COR-L47 (cell line): ENCODE measurements at regions not wholly inside any gene's neighbourhood (a gene's known extent, or its start where the extent isn't known, plus 50 kb on each side); places are given as distances from the start of the nearest gene placed in this dataset.

Experiments
- DNase-seq: peaks from one replicate; lab custom pipeline; 2025; lab: John Stamatoyannopoulos, UW

DNA sequence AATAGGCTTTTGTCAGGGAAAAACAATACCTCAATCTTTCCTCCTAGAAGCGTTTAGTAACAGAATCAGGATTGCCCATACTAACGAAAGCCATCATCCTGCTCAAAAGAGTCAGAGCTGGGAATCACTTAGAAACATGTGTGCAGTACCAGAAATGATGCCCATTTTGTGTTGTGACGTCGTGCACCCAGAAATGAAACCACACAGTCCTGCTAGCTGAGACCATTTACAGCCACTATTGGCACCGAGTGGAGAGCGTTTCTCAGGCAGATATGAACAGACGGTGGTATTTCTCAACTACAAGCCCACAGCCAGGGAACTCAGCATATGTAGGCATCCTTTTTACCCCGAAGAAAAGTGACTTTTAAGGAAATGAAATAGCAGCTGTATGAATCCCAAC lies 284.3 kb upstream of the LRATD1 start:
- DNase-seq: no peak

DNA sequence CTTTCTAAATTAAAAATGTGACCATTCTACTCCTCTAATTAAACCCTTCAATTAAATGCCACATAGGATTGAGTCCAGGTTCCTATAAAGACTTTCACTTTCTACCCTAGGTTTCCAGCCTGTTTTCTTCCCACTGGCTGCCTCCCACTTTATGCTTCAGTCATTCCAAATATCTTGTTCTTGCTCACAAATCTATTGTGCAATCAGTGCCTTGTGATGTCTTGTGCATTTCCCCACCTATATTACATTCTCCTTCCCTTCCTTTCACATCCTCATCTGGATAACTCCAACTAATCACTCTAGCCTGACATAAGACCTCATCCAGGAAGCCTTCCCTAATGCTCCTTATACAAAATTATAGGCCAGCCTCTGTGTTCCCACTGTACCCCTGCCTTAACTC lies 281.7 kb upstream of the LRATD1 start:
- no peak for DNase-seq

- no peak for DNase-seq
Measured at GRCh38 chr2:14352067-14352466, 280.4 kb upstream of the LRATD1 start.

DNA sequence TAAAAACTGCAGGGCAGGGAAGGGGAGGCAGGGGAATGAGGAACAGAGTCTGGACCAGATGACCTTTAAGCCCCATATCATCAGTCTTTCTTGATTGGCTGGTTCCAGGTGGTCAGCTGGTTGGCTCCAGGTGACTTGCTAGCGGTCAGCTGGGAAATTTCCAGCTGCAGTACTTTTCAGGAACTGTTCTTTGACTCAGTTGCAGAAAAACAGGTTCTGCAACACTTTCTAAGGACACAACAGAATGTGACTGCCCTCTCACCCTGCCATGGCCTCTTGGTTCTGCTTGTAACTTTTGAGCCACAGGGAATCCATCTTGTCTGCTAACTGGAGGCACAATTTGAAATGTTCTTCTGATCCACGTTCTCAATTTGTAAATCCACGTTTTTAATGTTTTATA lies 278.3 kb upstream of the LRATD1 start:
- no peak for DNase-seq

GRCh38 chr2:14355102-14355501 lies 277.4 kb upstream of the LRATD1 start:
- no peak for DNase-seq

GRCh38 chr2:14358339-14358738 lies 274.2 kb upstream of the LRATD1 start:
- no peak for DNase-seq

DNA sequence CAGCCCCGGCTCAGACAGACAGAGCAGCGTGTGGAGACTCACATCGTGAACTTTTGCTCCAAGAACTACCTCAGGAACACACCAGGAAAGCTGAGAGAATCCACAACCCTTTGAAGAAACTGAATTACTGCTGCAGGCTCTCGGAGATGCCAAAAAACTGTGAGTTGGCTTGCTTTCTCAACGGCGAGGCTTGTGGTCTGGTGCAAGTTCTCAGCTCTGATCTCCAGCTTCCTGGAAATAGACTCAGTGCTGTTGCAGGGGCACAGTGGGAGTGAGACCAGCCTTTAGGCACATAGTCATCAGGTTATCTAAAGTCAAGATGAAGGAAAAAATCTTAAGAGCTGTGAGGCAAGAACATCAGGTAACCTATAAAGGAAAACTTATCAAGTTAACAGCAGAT lies 273.7 kb upstream of the LRATD1 start:
- DNase-seq: no peak

- DNase-seq: no peak
Measured at GRCh38 chr2:14363137-14363536, 269.4 kb upstream of the LRATD1 start.

- DNase-seq: no peak
Measured at GRCh38 chr2:14363976-14364375, 268.5 kb upstream of the LRATD1 start.

GRCh38 chr2:14364471-14364870 lies 268.0 kb upstream of the LRATD1 start:
- DNase-seq: no peak

DNA sequence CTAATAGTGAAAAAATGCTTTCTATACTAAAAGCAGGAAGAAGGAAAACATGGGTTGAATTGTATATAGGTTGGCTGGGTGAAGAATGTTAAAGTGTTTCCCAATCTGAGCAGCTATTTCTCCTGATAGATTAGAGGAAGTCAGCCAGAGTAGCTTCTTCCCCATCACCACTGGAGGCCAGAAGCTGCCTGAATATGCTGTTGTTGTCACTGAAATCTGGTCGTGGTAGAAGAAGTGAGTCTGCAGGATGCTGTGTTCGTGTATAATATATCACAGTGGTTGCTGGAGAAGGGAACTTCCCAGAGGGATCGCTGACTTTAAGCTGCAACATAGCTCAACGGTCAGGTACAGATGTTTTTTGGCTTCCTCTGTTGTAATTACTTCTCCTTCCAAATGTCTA lies 247.5 kb upstream of the LRATD1 start:
- no peak for DNase-seq

GRCh38 chr2:14387332-14387731 lies 245.2 kb upstream of the LRATD1 start:
- no peak for DNase-seq

DNA sequence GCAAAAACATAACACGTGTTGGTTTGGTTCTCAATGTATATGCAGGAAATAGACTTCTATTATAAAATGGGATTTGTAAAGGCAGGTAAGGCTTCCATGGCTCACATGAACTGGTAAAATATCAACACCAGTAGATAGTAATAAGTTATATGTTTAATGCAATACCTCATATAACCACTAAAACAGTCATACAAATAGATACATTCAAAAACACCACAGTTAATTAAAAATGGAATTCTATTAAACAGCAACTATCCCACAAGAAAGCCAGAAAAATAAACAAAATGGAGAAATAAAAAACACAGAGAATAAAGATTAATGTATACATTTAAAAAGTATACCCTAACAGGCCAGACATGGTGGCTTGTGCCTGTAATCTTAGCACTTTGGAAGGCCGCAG lies 243.8 kb upstream of the LRATD1 start:
- DNase-seq: no peak

- DNase-seq: no peak
Measured at GRCh38 chr2:14396533-14397083, 235.9 kb upstream of the LRATD1 start.

- no peak for DNase-seq
Measured at GRCh38 chr2:14398641-14399040, 233.9 kb upstream of the LRATD1 start.

- DNase-seq: peak; percentile 78
Measured at GRCh38 chr2:14401873-14402272, 230.6 kb upstream of the LRATD1 start.

DNA sequence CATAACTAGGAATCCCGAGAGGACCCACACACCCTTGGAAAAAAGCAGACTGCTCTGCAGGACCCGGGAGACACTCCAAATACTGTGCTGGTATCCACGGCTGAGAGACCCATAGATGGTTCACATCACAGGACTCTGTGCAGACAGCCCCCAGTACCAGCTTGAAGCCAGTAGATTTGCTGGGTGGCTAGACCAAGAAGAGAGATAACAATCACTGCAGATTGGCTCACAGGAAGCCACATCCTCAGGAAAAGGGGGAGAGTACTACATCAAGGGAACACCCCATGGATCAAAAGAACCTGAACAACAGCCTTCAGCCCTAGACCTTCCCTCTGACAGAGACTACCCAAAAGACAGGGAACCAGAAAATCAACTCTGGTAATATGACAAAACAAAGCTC lies 223.8 kb upstream of the LRATD1 start:
- no peak for DNase-seq

- DNase-seq: no peak
Measured at GRCh38 chr2:14417551-14417950, 215.0 kb upstream of the LRATD1 start.

DNA sequence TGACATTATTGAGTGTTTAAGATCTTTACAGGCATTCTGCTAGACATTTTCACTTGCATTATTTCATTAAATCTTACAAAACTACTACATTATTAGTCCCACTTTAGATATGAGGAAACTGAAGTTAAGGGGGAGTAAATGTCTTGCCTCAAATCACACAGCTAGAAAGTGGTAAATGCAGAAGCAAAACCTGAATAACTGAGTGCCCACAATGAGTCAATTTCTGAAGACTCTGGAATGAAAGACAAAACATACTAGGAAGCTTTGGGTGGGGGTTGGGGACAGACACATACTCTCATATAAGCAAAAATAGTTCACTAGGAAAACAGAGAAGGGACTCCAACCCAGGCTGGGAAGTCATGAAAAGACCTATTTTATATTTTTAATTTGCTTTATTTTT lies 214.4 kb upstream of the LRATD1 start:
- DNase-seq: no peak

DNA sequence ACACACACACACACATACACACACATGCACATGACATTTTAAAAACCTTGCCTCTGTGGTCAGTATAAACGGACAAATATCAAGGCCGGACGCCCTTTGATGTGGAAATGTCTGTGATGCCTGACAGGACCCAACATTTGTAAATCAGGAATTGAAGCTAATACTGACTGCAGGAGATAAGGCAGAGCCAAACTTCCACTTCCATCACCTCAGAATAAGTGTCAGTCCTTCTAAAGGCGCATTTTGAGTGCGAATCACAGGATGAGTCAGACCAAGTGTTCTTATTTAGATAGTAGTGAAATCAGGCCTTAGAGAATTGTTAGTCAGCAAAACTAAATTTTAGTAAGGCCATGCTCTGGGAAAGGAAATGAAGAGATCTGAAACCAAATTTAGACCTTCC lies 211.7 kb upstream of the LRATD1 start:
- no peak for DNase-seq

DNA sequence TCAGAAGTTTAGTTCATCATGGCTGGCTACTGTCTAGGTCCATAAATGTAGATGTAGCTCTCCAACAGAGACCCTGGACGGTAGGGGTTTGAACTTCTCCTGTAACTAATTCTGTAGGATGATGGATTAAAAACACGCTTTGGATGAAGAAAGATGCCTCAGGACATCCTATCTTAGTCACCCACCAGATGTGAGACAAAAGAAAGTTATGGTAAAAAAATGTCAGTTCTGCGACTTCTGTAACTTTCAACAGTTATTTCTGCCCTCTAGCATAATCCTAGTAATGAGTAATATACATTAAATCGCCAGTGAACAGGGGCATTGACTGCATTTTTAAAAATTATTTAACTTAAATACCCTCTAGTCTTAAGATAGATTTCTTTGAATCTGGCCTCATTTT lies 210.1 kb upstream of the LRATD1 start:
- no peak for DNase-seq

- DNase-seq: no peak
Measured at GRCh38 chr2:14423145-14423906, 209.2 kb upstream of the LRATD1 start.

- DNase-seq: no peak
Measured at GRCh38 chr2:14424478-14425390, 207.8 kb upstream of the LRATD1 start.
